ENCODE measurements at regions not wholly inside any gene's neighbourhood (a gene's known extent, or its start where the extent isn't known, plus 50 kb on each side); places are given as distances from the start of the nearest gene placed in this dataset.
"Not testable (repeated sequence)": the region's sequence is repeated elsewhere in the genome, so short reads cannot be mapped to it uniquely, and the experiment has no call there.

DNA sequence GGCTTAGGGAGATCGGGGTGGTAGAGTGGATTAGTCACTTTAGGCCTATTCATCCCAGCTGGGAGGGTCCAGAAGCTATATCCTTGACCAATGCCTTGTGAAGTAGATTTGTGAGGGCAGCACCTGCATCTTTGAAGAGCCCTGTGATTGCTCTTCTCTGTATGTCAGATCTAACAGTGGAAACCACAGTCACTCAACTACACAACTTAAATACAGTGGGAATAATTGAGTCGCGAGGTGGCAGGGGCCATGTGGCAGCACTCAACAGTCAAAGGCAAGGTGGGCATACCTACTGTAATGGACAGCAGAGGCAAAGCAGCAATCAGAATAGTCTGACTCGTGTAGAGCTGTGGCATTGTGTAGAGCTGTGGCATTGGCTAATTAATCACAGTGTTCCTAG lies 202.1 kb upstream of the KIF2A start:
- TF ChIP-seq, protein P1, sequence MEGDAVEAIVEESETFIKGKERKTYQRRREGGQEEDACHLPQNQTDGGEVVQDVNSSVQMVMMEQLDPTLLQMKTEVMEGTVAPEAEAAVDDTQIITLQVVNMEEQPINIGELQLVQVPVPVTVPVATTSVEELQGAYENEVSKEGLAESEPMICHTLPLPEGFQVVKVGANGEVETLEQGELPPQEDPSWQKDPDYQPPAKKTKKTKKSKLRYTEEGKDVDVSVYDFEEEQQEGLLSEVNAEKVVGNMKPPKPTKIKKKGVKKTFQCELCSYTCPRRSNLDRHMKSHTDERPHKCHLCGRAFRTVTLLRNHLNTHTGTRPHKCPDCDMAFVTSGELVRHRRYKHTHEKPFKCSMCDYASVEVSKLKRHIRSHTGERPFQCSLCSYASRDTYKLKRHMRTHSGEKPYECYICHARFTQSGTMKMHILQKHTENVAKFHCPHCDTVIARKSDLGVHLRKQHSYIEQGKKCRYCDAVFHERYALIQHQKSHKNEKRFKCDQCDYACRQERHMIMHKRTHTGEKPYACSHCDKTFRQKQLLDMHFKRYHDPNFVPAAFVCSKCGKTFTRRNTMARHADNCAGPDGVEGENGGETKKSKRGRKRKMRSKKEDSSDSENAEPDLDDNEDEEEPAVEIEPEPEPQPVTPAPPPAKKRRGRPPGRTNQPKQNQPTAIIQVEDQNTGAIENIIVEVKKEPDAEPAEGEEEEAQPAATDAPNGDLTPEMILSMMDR (IDR thresholded peaks at IDR 0.05; ENCODE audit: low read length): not testable (repeated sequence)
- not testable (repeated sequence) for TF ChIP-seq EZH2phosphoT487 (IDR thresholded peaks at IDR 0.05; ENCODE audit: low read length); EZH2 (optimal IDR thresholded peaks at IDR 0.05; ENCODE audit: low read depth, low read length)
